ENCODE measurements at regions not wholly inside any gene's neighbourhood (a gene's known extent, or its start where the extent isn't known, plus 50 kb on each side); places are given as distances from the start of the nearest gene placed in this dataset.
"Not testable (repeated sequence)": the region's sequence is repeated elsewhere in the genome, so short reads cannot be mapped to it uniquely, and the experiment has no call there.

DNA sequence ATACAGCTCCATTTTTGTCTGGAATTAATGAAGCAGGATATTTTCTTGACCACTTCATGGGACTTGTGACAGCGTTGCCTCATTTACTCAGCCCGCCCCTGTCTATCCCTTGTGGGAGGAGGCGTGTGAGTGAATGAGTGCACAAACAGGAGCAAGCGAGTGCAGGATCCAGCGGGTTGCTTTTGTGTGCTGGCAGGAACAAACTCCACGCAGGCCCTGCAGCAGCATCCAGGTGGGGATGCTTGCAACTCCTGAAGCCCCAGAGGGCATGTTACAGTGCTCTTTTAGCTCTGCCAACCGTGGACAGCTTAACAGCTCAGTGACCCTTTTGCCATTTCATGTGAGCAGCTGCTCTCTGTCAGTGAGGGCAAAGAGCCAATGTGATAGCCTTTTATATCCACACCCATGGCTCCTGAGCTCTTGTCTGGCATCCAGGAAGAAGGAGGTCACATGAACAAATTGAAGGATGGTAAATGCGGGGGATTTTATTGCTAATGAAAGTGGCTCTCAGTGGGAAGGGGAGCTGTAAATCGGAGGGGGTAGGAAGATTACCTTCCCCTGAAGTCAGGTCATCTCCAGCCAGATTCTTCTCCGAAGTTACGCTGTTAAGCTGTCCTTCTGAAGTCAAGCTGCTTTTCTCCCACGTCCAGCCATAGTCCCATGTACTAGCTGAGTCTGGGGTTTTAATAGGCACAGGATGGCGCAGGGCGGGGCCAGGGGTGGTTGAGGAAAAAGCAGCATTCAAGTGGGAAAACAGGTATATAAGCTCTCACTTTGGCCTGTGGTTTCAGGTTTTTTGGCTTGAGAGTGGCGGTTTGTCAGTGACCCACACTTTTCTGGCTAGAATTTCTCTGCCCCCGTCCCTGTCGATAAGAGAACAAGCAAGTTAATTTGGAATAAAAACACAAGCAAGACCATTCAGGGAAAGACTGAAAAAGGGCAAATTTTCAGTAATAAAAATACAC, 714.7 kb upstream of the MBL2 start:
- Mint-ChIP-seq H3K4me3 (no peak overlapping the region), H3K9me3 (peaks cover 13% of the 10 kb centered on the region), H3K4me1 (no peaks in the 10 kb centered on the region), H3K36me3 (ENCODE audit: low read depth) (peaks cover 11% of the 10 kb centered on the region), H3K27ac (ENCODE audit: unreplicated experiment) (no peak overlapping the region), H3K27me3 (ENCODE audit: low read depth) (no peaks in the 10 kb centered on the region)
- TF ChIP-seq CTCF (conservative IDR thresholded peaks at IDR 0.05), result no peak
- DNase-seq (ENCODE audit: low read depth, low spot score), result no peak

DNA sequence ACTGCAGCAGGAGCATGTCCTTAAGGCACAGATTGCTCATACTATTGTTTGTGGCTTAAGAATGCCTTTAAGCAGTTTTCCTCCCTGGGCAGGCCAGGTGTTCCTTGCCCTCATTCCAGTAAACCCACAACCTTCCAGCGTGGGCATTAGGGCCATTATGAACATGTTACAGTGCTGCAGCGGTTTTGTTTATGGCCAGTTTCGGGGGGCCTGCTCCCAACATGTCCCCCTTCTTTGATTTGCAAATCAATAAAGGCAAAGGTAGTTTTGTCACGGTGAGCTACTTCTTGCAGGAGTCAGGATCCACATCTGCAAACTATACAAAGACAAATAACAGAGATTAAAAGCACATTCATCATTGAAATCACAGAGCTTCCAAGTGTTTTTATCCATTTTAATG, 712.8 kb upstream of the MBL2 start:
- not testable (repeated sequence) for H3K27ac Mint-ChIP-seq (ENCODE audit: unreplicated experiment); H3K4me3 Mint-ChIP-seq; H3K27me3 Mint-ChIP-seq (ENCODE audit: low read depth); DNase-seq (ENCODE audit: low read depth, low spot score); H3K4me1 Mint-ChIP-seq
- peaks cover 13% of the 10 kb centered on the region for H3K9me3 Mint-ChIP-seq
- peaks cover 11% of the 10 kb centered on the region for H3K36me3 Mint-ChIP-seq (ENCODE audit: low read depth)

DNA sequence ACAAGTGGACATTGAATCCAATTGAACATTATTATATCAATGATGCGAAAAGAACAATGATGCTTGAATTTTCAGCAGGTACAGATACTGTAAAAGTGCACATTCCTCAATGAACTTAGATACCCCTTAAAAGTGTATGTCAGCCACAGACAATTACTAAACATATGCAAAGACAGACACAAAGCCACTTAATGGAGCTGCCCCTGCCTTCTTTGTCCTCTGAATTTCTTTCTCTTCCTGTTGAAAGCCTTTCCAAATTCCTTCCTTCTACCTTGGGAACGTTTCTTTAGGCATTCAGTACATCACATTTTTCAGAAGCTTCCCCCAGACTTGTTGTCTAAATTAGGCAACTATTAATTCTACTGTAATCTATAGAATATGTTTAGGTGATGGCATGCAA, 706.8 kb upstream of the MBL2 start:
- Mint-ChIP-seq H3K27ac (ENCODE audit: unreplicated experiment) (no peak overlapping the region), H3K9me3 (peaks cover 4% of the 10 kb centered on the region), H3K27me3 (ENCODE audit: low read depth) (no peaks in the 10 kb centered on the region), H3K4me3 (no peak overlapping the region), H3K4me1 (peaks cover 19% of the 10 kb centered on the region), H3K36me3 (ENCODE audit: low read depth) (peaks cover under 1% of the 10 kb centered on the region)
- TF ChIP-seq CTCF (conservative IDR thresholded peaks at IDR 0.05), result no peak
- DNase-seq (ENCODE audit: low read depth, low spot score), result no peak

GRCh38 chr10:53477313-53477675, 704.7 kb upstream of the MBL2 start:
- H3K27me3 Mint-ChIP-seq (ENCODE audit: low read depth), result no peaks in the 10 kb centered on the region
- no peaks in the 10 kb centered on the region for H3K36me3 Mint-ChIP-seq (ENCODE audit: low read depth)
- H3K4me3 Mint-ChIP-seq, result no peak overlapping the region
- H3K4me1 Mint-ChIP-seq, result peaks cover 19% of the 10 kb centered on the region
- no peak overlapping the region for H3K27ac Mint-ChIP-seq (ENCODE audit: unreplicated experiment)
- no peak for TF ChIP-seq CTCF (conservative IDR thresholded peaks at IDR 0.05)
- H3K9me3 Mint-ChIP-seq, result peaks cover 3% of the 10 kb centered on the region
- no peak for DNase-seq (ENCODE audit: low read depth, low spot score)

DNA sequence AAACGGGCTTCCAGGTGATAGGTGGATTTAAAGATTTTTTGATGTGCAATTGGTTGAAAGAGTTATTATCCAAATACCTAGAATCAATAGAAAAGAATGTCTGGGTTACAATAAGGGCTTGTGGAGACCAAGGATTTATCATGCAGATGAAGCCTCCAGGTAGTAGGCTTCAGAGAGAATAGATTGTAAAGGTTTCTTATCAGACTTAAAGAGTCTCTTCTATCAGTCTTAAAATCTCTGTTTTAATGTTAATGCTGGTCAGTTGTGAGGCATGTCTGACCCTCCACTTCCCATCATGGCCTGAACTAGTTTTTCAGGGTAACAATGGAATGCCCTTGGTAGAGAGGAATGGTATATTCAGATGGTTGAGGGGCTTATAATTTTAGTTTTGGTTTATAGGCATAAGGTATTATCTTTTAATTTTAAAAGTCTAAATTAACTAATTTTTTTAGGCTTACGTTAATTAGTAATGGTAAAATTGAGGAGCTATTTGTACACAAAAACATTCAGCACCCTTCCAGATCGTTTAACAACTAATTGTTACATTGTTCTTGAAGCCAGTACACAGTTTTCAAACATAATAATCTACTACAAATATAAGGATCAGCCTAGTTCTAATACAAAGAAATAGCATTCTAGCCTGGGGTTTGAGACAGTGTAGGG, 704.2 kb upstream of the MBL2 start:
- no peaks in the 10 kb centered on the region for H3K36me3 Mint-ChIP-seq (ENCODE audit: low read depth)
- H3K4me1 Mint-ChIP-seq, result peaks cover 19% of the 10 kb centered on the region
- no peak for TF ChIP-seq CTCF (conservative IDR thresholded peaks at IDR 0.05)
- H3K27ac Mint-ChIP-seq (ENCODE audit: unreplicated experiment), result no peak overlapping the region
- H3K4me3 Mint-ChIP-seq, result no peak overlapping the region
- peaks cover 3% of the 10 kb centered on the region for H3K9me3 Mint-ChIP-seq
- H3K27me3 Mint-ChIP-seq (ENCODE audit: low read depth), result no peaks in the 10 kb centered on the region
- no peak for DNase-seq (ENCODE audit: low read depth, low spot score)

- Mint-ChIP-seq H3K27ac (ENCODE audit: unreplicated experiment) (no peak overlapping the region), H3K4me1 (no peaks in the 10 kb centered on the region), H3K36me3 (ENCODE audit: low read depth) (no peaks in the 10 kb centered on the region), H3K9me3 (no peaks in the 10 kb centered on the region), H3K4me3 (no peak overlapping the region), H3K27me3 (ENCODE audit: low read depth) (no peaks in the 10 kb centered on the region)
- no peak for TF ChIP-seq CTCF (conservative IDR thresholded peaks at IDR 0.05)
- DNase-seq (ENCODE audit: low read depth, low spot score), result no peak
These were observed 696.8 kb upstream of the MBL2 start for GRCh38 chr10:53469383-53469782.

Data from neural crest cell (in vitro differentiated cells).